Tibial nerve (tissue), 4 donors: ENCODE measurements at regions not wholly inside any gene's neighbourhood (a gene's known extent, or its start where the extent isn't known, plus 50 kb on each side); places are given as distances from the start of the nearest gene placed in this dataset.

Source experiments
- DNase-seq, 2 donors: peaks; one replicate each; pipeline ENCODE4 v3.0.0-alpha.2; 2019; ENCODE audit warnings: low spot score in 2 of 2
- H3K27ac ChIP-seq, 4 donors: fragments of 200-600 bp; sonication (generic) in 3 of 4; one replicate each; pipeline ENCODE4 v1.5.1; 2017 to 2019; ENCODE audit warnings: mild to moderate bottlenecking in 1 of 4
- H3K27me3 ChIP-seq, 2 donors: fragments of 200-600 bp; sonication (generic) in 1 of 2; one replicate each; pipeline versions ENCODE4 v1.5.1 to v1.6.0; 2017 to 2019
- H3K36me3 ChIP-seq, 3 donors: fragments of 200-600 bp; sonication (generic); one replicate each; pipeline ENCODE4 v1.5.1; 2018 to 2019
- H3K4me1 ChIP-seq, 4 donors: fragments of 200-600 bp; sonication (generic) in 3 of 4; one replicate each; pipeline ENCODE4 v1.5.1; 2017 to 2019
- H3K4me3 ChIP-seq, 4 donors: fragments of 200-600 bp; sonication (generic) in 3 of 4; one replicate each; pipeline ENCODE4 v1.5.1; 2017 to 2019; ENCODE audit warnings: mild to moderate bottlenecking in 1 of 4, moderate library complexity in 1 of 4
- H3K9me3 ChIP-seq, 4 donors: fragments of 200-600 bp; sonication (generic) in 3 of 4; one replicate each; pipeline ENCODE4 v1.5.1; 2017 to 2019
- EP300 ChIP-seq, 2 donors: sonication (generic); formaldehyde crosslinking; IDR thresholded peaks; one replicate each; pipeline ENCODE4 v1.6.1; 2017; ENCODE audit warnings: antibody characterized with exemption in 2 of 2, mild to moderate bottlenecking in 1 of 2
- POLR2A ChIP-seq, 2 donors: fragments of 450-650 bp; IDR thresholded peaks; one replicate each; pipeline ENCODE4 v1.6.1; 2017; ENCODE audit warnings: antibody characterized with exemption in 2 of 2, mild to moderate bottlenecking in 2 of 2, moderate library complexity in 2 of 2
- WGBS, 2 donors: methylation state at CpG; one replicate each; pipeline ENCODE4 v1.1.5; 2018; 5-methylcytosine and 5-hydroxymethylcytosine counted together
- TF ChIP-seq, protein P1 (sequence below), 5 experiments: fragments of 200-600 bp in 3 of 5; fragments of 450-650 bp in 2 of 5; sonication (generic) in 3 of 5; IDR thresholded peaks; one replicate each; pipeline ENCODE4 v1.5.1; 2016 to 2019; ENCODE audit warnings: antibody characterized with exemption in 5 of 5, mild to moderate bottlenecking in 3 of 5, moderate library complexity in 2 of 5

DNA sequence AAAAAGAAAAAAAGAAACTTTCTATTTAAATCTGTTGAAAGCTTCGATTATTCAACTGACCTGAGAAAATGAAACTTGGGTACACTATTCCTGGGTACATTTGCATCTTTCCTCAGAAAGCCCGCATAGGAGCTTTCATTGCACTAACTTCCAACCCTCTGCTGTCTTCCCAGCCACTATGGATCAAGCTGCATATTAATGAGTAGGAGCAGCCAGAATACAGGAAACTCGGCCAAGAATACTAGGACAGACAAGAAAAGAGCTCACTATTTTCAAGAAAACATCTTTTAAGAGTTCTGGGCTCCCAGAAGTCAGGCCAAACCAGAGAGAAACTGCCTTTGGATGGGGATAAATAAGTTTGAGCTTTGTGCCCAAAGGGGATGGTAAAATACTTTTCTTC, 135.0 kb upstream of the CCDC28A start:
- no peaks in the 10 kb centered on the region for H3K4me1 ChIP-seq
- H3K36me3 ChIP-seq, result no peaks in the 10 kb centered on the region
- no peak for DNase-seq
- no peaks in the 10 kb centered on the region for H3K9me3 ChIP-seq
- H3K27me3 ChIP-seq, result no peaks in the 10 kb centered on the region
- WGBS, 2 donors, result 38 to 47% methylated on average over 3 of the region's 3 CpGs
- TF ChIP-seq EP300 (IDR thresholded peaks at IDR 0.05) (no peak), POLR2A (IDR thresholded peaks at IDR 0.05) (no peak)
- TF ChIP-seq, protein P1, sequence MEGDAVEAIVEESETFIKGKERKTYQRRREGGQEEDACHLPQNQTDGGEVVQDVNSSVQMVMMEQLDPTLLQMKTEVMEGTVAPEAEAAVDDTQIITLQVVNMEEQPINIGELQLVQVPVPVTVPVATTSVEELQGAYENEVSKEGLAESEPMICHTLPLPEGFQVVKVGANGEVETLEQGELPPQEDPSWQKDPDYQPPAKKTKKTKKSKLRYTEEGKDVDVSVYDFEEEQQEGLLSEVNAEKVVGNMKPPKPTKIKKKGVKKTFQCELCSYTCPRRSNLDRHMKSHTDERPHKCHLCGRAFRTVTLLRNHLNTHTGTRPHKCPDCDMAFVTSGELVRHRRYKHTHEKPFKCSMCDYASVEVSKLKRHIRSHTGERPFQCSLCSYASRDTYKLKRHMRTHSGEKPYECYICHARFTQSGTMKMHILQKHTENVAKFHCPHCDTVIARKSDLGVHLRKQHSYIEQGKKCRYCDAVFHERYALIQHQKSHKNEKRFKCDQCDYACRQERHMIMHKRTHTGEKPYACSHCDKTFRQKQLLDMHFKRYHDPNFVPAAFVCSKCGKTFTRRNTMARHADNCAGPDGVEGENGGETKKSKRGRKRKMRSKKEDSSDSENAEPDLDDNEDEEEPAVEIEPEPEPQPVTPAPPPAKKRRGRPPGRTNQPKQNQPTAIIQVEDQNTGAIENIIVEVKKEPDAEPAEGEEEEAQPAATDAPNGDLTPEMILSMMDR (IDR thresholded peaks at IDR 0.05), result no peak
- H3K4me3 ChIP-seq, result no peak overlapping the region
- H3K27ac ChIP-seq, result no peak overlapping the region

DNA sequence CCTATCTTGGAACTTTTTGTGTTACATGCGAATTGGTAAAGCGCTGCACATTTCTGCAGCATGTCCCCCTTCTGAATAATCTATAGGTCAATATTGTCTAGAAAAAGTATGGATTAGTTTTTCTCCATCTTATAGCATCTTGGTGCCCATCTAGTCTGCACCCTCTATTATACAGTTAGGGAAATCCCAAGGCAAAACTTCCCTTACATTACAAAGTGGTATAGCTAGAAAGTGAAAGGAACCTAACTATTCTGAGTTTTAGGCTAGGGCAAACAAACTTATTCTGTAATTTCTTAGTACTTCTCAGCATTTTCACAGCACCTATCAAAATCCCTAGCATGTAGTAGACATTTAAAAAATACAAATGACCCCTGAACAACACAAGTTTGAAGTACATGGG, 133.5 kb upstream of the CCDC28A start:
- Histone ChIP-seq H3K4me3 (no peak overlapping the region), H3K4me1 (no peaks in the 10 kb centered on the region), H3K9me3 (no peaks in the 10 kb centered on the region), H3K27ac (no peak overlapping the region), H3K36me3 (no peaks in the 10 kb centered on the region), H3K27me3 (no peaks in the 10 kb centered on the region)
- no peak for DNase-seq
- TF ChIP-seq, protein P1 (IDR thresholded peaks at IDR 0.05), result no peak
- TF ChIP-seq POLR2A (IDR thresholded peaks at IDR 0.05) (no peak), EP300 (IDR thresholded peaks at IDR 0.05) (no peak)
- 92 to 94% methylated on average over 2 of the region's 2 CpGs for WGBS, 2 donors

DNA sequence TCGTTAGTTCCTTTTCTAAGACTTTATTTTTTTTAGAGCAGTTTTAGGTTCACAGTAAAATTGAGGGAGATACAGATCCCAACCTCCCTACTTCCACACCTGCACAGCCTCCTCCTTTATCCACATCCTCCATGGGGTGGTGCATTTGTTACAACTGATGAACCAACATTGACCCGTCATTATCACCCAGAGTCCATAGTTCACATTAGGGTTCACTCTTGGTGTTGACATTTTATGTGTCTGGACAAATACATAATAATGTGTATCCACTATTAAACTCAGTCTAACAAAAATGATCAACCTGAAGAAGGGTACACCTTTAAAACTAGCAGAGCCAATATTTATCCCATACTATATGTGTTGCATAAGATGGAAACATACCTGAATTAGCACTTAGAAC, 130.4 kb upstream of the CCDC28A start:
- no peaks in the 10 kb centered on the region for H3K27me3 ChIP-seq
- no peaks in the 10 kb centered on the region for H3K36me3 ChIP-seq
- H3K4me3 ChIP-seq, result no peak overlapping the region
- no peak for DNase-seq
- no peaks in the 10 kb centered on the region for H3K9me3 ChIP-seq
- peaks cover 0 to 5% (median 2%) of the 10 kb centered on the region in 4 donors for H3K4me1 ChIP-seq
- 98% methylated on average over 2 of the region's 2 CpGs for WGBS, 2 donors
- TF ChIP-seq EP300 (IDR thresholded peaks at IDR 0.05) (no peak), POLR2A (IDR thresholded peaks at IDR 0.05) (no peak)
- H3K27ac ChIP-seq, result no peak overlapping the region

DNA sequence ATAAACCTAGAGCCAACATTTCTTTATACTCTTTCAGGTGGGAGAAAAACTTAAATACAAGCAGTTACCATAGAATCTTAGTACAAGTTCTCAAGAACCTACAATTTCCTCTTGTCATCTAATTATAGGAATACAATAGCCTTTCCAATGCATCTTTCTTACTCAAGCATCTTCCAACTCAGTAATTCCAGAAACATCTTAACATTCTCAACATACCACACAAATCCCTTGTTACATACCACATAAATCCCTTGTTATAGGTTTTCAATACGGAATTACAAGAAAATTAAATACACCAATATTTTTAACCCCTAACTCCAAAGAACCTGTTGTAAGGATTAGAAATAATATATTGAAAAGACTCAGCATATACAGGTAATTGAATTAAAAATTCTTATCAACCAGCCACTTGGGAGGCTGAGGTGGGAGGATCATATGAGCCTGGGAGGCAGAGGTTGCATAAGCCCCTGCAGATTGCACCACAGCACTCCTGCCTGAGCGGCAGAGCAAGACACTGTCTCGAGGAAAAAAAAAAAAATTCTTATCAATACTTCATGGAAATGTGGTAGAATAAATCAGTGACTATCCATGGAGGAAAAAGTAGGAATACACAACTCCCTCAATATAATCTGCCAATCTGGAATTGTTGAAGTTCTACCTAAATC, 127.5 kb upstream of the CCDC28A start:
- Histone ChIP-seq H3K27me3 (no peaks in the 10 kb centered on the region), H3K27ac (no peak overlapping the region), H3K36me3 (no peaks in the 10 kb centered on the region), H3K9me3 (no peaks in the 10 kb centered on the region), H3K4me1 (peaks cover 0 to 5% (median 2%) of the 10 kb centered on the region in 4 donors), H3K4me3 (no peak overlapping the region)
- TF ChIP-seq POLR2A (IDR thresholded peaks at IDR 0.05) (no peak), EP300 (IDR thresholded peaks at IDR 0.05) (no peak)
- TF ChIP-seq, protein P1 (IDR thresholded peaks at IDR 0.05), result no peak
- DNase-seq, result no peak
- WGBS, 2 donors, result 86 to 87% methylated on average over 3 of the region's 3 CpGs

DNA sequence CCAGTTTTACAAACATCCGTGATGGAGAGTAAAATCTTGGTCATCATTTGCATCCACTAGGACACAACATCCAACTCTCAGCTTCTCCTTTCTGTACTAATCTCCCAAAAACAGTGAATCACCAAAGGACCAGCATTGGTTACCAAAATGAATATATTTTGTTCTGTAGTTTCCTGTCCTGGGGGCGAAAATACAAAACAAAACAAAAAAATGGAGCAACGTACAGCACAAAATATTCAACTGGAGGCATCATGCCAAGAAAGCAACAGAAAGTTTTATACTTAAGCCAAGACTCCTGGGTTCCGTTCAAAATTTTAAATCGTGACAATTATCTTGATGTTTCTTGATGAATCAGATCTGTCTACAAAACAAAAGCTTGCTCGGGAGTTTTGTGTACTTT, 126.6 kb upstream of the CCDC28A start:
- Histone ChIP-seq H3K4me3 (no peak overlapping the region), H3K27ac (no peak overlapping the region)
- 19 to 22% methylated on average over 6 of the region's 6 CpGs for WGBS, 2 donors

More for the DNA sequence above, 126.6 kb upstream of the CCDC28A start:
- Histone ChIP-seq H3K9me3 (no peaks in the 10 kb centered on the region), H3K4me1 (peaks cover 0 to 5% (median 2%) of the 10 kb centered on the region in 4 donors), H3K36me3 (no peaks in the 10 kb centered on the region), H3K27me3 (no peaks in the 10 kb centered on the region)
- no peak for TF ChIP-seq POLR2A (IDR thresholded peaks at IDR 0.05)
- no peak for TF ChIP-seq EP300 (IDR thresholded peaks at IDR 0.05)
- TF ChIP-seq, protein P1 (IDR thresholded peaks at IDR 0.05), result no peak
- no peak for DNase-seq
